ENCODE measurements at regions not wholly inside any gene's neighbourhood (a gene's known extent, or its start where the extent isn't known, plus 50 kb on each side); places are given as distances from the start of the nearest gene placed in this dataset.

GRCh38 chr3:73677336-73678024 is 52.7 kb upstream of the PDZRN3 start:
- DNase-seq (ENCODE audit: low read depth), result no peak
- no peak overlapping the region for H3K4me3 ChIP-seq (ENCODE audit: control insufficient read depth, low read depth, low read length)
- TF ChIP-seq, protein P1, sequence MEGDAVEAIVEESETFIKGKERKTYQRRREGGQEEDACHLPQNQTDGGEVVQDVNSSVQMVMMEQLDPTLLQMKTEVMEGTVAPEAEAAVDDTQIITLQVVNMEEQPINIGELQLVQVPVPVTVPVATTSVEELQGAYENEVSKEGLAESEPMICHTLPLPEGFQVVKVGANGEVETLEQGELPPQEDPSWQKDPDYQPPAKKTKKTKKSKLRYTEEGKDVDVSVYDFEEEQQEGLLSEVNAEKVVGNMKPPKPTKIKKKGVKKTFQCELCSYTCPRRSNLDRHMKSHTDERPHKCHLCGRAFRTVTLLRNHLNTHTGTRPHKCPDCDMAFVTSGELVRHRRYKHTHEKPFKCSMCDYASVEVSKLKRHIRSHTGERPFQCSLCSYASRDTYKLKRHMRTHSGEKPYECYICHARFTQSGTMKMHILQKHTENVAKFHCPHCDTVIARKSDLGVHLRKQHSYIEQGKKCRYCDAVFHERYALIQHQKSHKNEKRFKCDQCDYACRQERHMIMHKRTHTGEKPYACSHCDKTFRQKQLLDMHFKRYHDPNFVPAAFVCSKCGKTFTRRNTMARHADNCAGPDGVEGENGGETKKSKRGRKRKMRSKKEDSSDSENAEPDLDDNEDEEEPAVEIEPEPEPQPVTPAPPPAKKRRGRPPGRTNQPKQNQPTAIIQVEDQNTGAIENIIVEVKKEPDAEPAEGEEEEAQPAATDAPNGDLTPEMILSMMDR (conservative IDR thresholded peaks at IDR 0.05; ENCODE audit: control insufficient read depth, insufficient read depth, low read depth, low read length), result no peak
